ENCODE measurements at regions not wholly inside any gene's neighbourhood (a gene's known extent, or its start where the extent isn't known, plus 50 kb on each side); places are given as distances from the start of the nearest gene placed in this dataset.

DNA sequence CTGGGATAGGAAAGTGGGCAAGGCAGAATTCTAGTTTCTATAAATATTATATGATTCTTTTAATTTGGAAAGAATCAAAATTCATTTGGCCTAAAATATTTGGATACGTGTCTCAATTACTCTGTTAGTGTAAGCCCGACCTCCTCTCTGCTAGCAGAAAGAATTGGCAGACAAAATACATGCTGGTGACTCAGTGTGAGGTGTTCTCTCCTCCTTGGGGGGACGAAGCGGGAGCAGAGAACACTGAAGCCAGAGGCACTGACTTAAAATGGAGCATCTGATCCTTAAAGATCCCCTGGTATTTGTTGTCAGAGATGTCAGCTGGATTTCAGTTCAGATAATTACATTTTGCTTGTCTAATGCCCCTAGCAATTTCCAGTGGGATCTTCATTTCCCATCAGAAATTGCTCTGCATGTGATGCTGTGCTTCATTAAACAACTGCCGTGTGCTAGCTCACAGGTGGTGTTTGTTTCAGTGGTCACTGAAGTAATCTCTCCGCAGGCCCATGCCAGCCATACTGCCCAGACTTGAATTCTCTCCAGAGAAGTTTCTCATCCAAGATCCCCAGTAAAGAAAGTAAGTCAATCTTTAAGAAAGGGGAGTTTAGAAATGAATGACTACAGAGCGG, 188.7 kb upstream of the TLL1 start:
- H3K79me1 ChIP-seq (ENCODE audit: insufficient read depth, low read depth, low read length, poor library complexity, severe bottlenecking): no peaks in the 10 kb centered on the region
- H3K27me3 ChIP-seq (ENCODE audit: insufficient read depth, low read length): no peaks in the 10 kb centered on the region
- Mint-ChIP-seq H3K9me3 (0 out of 5 replicates have a peak, but pooled peaks cover 0 to under 1% of the 10 kb centered on the region in 2 experiments), H3K4me3 (no peak overlapping the region), H3K4me1 (peaks cover 0 to 4% of the 10 kb centered on the region in 2 experiments; a peak in 1 of 4 replicates), H3K27ac (no peak overlapping the region), H3K27me3 (ENCODE audit: low read depth) (no peaks in the 10 kb centered on the region), H3K36me3 (ENCODE audit: insufficient read depth in 1 of 3, low read depth in 3 of 3) (peaks cover 0 to 2% (median 0%) of the 10 kb centered on the region in 3 experiments; a peak in 1 of 7 replicates)
- H2AK5ac ChIP-seq (ENCODE audit: insufficient read length, low read length): no peak overlapping the region
- H3K4me2 ChIP-seq (ENCODE audit: insufficient read depth, insufficient read length, low read length): no peak overlapping the region
- H2BK15ac ChIP-seq (ENCODE audit: low read depth, low read length): no peak overlapping the region
- no CpG with 5 or more reads among the region's 7 CpGs for WGBS (ENCODE audit: extremely low coverage, insufficient read length, low lambda C conversion rate)
- TF ChIP-seq, protein P1, sequence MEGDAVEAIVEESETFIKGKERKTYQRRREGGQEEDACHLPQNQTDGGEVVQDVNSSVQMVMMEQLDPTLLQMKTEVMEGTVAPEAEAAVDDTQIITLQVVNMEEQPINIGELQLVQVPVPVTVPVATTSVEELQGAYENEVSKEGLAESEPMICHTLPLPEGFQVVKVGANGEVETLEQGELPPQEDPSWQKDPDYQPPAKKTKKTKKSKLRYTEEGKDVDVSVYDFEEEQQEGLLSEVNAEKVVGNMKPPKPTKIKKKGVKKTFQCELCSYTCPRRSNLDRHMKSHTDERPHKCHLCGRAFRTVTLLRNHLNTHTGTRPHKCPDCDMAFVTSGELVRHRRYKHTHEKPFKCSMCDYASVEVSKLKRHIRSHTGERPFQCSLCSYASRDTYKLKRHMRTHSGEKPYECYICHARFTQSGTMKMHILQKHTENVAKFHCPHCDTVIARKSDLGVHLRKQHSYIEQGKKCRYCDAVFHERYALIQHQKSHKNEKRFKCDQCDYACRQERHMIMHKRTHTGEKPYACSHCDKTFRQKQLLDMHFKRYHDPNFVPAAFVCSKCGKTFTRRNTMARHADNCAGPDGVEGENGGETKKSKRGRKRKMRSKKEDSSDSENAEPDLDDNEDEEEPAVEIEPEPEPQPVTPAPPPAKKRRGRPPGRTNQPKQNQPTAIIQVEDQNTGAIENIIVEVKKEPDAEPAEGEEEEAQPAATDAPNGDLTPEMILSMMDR (conservative IDR thresholded peaks at IDR 0.05): no peak
- no peak overlapping the region for H3K4ac ChIP-seq (ENCODE audit: low read depth, low read length)
- no peak overlapping the region for H2BK12ac ChIP-seq (ENCODE audit: insufficient read length, low read depth, low read length)
- no peak overlapping the region for H4K91ac ChIP-seq (ENCODE audit: insufficient read length, low read depth, low read length)
- no peak for DNase-seq
- no peaks in the 10 kb centered on the region for H4K20me1 ChIP-seq (ENCODE audit: control insufficient read depth, insufficient read depth, insufficient read length)
- no peak overlapping the region for H2BK20ac ChIP-seq (ENCODE audit: low read depth, low read length, poor library complexity, severe bottlenecking)
- H2BK5ac ChIP-seq (ENCODE audit: insufficient read length, low read length): no peak overlapping the region
- no peak overlapping the region for H2AFZ ChIP-seq (ENCODE audit: low read length)
- H3K14ac ChIP-seq (ENCODE audit: insufficient read depth, low read length): no peak overlapping the region
- no peak overlapping the region for H3K9ac ChIP-seq (ENCODE audit: extremely low read depth, insufficient read length, low read length)
- no peak overlapping the region for H4K5ac ChIP-seq (ENCODE audit: insufficient read length, low read depth, low read length)
- H2BK120ac ChIP-seq (ENCODE audit: low read depth, low read length, poor library complexity, severe bottlenecking): no peak overlapping the region
- H3K27ac ChIP-seq (ENCODE audit: insufficient read length, low read depth, low read length): no peak overlapping the region
- no peaks in the 10 kb centered on the region for H3K4me1 ChIP-seq (ENCODE audit: insufficient read depth, low read length)
- no peak overlapping the region for H3K18ac ChIP-seq (ENCODE audit: insufficient read length, low read depth, low read length)
- no peak overlapping the region for H3T11ph ChIP-seq (ENCODE audit: low read length)
- H3K56ac ChIP-seq (ENCODE audit: insufficient read length, low read depth, low read length): no peak overlapping the region
- H3K9me3 ChIP-seq (ENCODE audit: control insufficient read depth, low read depth, low read length): no peaks in the 10 kb centered on the region
- H3K79me2 ChIP-seq (ENCODE audit: insufficient read depth, low read length): no peaks in the 10 kb centered on the region
- no peak overlapping the region for H4K8ac ChIP-seq (replicated peaks; ENCODE audit: insufficient read length, low read depth, low read length)
- H3K23me2 ChIP-seq (ENCODE audit: insufficient read length, low read depth, low read length, poor library complexity, severe bottlenecking): no peaks in the 10 kb centered on the region
- no peak overlapping the region for H3K23ac ChIP-seq (ENCODE audit: insufficient read length, low read depth, low read length)

Measured in H9 (cell line).